T-helper 2 cell (primary cell): ENCODE measurements at regions not wholly inside any gene's neighbourhood (a gene's known extent, or its start where the extent isn't known, plus 50 kb on each side); places are given as distances from the start of the nearest gene placed in this dataset.
"Not testable (repeated sequence)": the region's sequence is repeated elsewhere in the genome, so short reads cannot be mapped to it uniquely, and the experiment has no call there.

Source experiments
- DNase-seq, 5 experiments: peaks; one replicate each; pipeline versions ENCODE4 v3.0.0 to v3.0.0-alpha.2; 2012 to 2022

DNA sequence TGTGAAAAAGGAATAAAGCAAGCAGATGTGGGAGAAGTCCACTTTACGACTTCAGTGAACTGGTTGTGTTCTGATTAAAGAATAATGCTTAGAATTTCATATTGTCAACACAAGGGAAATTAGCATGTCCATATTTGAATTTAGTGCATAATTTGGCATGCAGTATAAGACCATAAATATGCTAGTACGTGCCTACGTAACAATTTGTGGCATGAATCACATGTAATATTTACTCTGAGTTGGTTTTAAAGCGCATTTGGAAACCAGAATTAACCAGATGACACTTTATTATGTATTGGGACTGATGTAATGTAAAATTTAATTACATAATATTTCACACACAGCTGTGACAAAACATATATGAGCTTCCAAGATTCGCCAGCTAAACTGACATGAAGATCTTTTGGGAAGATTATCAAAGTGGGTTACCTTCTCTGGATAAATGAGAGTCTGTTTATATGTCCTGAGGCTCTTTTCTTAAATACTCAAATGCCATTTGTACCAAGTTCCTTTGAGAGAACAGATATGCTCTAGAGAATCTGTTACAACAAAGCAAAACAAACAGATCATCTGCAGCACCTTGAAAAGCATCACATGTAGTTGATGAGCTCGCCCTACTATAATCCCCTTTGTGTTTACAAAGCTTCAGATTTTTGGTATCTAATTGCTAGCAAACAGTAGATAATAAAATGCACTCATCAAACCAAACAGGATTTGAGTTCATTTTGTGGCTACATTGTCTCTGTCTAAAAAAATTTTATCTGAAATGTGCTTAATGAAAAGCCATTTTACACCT lies 1468.6 kb downstream of the CDH11 start:
- DNase-seq: no peak

DNA sequence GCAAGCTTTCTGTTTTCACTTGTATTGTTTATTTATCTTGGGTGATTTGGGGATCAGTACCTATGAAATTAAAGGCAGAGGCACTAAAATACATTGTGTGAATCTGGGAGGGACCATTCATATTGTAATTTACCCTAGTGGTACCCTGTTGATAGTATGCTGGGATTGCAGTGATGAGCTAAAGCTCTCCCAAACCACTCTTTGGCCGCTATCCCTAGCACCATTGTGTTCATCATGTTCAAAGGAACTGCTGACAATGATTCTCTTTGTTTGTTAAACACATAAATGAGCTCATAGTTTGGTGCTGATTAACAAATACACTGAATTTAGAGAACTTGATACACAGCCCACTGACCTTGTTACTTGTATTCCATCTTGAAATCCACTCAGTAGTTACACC lies 1469.8 kb downstream of the CDH11 start:
- no peak for DNase-seq

DNA sequence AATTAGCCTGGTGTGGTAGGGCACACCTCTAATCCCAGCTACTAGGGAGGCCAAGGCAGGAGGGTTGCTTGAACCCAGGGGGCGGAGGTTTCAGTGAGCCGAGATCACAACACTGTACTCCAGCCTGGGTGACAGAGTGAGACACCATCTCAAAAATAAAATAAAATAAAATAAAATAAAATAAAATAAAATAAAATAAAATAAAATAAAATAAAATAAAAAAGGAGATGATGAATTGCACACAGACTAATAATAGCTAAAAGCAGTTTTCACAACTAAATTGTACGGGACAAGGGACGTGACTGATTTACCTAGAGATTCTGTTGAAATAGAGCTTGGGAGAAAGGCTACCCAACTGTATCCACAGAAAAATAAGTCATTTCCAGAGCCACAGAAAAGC lies 1471.3 kb downstream of the CDH11 start:
- no peak for DNase-seq

DNA sequence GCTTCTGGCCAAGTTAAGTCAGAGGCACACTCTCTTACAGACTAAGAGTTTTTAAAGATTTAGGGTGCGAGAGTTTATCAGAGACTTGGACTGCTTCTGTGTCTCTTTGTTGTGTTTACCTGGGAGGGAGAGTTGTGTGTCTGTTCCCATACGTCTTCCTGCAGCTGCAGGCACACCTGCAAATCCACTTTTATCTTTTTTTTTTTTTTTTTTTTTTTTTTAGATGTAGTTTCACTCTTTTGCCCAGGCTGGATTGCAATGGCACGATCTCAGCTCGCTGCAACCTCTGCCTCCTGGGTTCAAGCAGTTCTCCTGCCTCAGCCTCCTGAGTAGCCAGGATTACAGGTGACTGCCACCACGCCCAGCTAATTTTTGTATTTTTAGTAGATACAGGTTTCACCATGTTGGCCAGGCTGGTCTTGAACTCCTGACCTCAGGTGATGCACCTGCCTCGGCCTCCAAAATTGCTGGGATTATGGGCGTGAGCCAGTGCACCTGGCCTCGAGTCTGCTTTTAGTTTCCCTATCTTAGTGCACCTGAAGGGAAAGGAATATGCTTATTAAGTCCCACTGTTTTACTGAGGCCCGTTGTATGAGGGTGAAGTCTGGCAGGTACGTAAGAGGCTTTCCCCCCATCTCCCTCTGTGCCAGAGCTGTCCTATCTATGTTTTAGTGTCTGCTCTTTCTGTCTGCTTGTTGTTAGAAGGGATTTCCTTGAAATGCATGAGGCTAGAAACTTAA lies 1488.0 kb downstream of the CDH11 start:
- not testable (repeated sequence) for DNase-seq

DNA sequence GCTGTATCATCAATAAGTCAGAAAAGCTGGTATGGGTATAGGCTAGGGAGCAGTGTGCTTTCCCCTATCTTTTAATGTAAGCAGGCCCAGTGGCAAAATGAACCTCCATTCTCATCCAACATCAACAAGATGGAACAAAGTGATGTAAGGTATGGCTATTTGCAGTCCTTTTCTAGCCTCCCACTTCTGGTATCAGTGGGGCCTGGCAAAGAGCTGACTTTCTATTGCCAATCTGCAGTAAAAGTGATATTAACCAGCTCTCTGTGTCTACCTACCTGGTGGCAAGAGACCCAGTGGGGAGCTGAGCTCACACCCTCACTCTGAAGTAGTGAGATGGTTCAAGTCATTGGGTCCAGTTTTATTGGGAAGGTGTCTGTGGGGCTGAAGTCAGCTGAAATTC lies 1492.6 kb downstream of the CDH11 start:
- no peak for DNase-seq

DNA sequence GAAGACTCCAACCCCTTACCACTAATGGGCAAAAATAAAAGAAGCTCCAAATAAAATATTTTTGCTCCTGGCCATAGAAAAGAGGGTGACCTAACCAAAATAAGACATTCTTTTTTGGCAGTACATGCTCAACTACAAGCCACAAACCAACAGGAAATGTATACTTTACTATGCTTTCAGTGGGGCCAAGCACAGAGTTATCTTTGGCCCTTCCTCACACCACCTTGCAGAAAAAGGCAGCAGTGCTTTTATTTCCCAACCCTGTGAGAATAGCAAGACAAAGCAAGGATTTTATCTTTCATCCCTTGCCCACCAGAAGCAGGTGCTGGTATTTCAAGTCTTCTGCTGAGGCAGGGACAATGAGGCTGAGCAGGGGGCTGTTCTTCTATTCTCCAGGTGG lies 1493.1 kb downstream of the CDH11 start:
- DNase-seq: no peak

DNA sequence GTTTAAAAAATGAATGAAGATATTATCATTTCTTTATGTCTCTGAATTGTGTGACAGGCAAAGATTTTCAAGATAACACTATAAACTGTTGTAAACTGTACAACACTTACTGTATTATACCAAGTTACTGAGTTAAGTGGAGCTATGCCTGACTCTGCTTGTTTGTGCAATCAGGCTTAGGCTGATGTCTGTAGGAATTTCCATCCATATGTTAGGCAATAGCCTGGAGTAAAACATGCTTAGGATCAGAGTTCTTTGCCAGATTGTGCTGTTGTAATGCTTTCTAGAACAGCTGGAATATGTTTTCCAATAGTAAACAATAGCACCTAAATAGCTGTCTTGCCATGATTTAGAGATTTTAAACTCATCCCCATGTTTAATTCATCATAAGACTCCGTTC lies 1496.7 kb downstream of the CDH11 start:
- DNase-seq: no peak

DNA sequence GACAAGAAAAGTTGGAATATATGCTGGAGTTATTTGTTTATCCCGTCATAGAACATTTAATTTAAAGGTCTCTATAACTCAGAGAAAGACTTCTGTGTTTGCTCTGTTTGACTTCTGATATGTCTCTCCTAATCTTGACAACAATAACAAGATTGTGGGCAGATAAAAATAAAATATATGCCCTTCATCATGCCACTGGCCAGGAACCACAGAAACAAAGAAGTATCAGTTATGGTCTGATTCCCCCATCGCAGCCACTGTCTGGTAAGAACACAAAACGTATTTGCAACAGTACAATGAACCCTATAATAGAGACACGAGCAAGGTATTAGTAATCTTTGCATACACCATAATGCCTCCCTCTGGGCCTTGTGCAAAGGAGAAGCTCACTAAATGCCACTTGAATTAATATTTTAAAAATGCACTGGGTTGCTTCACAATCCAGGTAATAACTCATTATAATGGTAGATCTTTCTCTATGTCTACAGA lies 1498.3 kb downstream of the CDH11 start:
- no peak for DNase-seq

DNA sequence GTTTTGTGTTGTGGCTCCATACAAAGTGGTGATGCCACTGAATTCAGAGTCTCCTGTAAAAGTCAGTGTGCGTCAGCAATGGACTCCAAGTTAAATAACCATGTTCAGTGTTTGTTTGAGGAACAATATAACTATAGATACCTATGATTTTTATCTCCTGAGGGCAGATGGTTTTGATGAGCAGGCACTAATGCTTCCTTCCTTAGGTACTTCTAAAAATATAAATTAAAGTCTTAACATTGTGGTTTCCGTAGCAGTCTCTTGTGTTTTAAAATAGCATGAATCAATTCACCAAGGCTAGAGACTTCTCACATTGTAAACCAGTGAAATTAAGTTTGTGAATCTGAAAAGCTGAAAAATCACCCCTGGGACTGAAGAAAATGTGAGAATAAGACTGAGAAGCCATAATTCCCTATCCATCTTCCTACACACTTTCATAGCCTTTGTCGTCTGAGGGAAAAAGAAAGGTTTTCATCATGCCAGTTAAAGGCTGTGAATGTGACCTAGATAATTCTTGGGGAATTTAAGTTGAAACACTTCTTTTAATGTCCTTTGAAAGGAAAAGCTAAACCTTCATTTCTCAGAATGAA lies 1502.9 kb downstream of the CDH11 start:
- no peak for DNase-seq

DNA sequence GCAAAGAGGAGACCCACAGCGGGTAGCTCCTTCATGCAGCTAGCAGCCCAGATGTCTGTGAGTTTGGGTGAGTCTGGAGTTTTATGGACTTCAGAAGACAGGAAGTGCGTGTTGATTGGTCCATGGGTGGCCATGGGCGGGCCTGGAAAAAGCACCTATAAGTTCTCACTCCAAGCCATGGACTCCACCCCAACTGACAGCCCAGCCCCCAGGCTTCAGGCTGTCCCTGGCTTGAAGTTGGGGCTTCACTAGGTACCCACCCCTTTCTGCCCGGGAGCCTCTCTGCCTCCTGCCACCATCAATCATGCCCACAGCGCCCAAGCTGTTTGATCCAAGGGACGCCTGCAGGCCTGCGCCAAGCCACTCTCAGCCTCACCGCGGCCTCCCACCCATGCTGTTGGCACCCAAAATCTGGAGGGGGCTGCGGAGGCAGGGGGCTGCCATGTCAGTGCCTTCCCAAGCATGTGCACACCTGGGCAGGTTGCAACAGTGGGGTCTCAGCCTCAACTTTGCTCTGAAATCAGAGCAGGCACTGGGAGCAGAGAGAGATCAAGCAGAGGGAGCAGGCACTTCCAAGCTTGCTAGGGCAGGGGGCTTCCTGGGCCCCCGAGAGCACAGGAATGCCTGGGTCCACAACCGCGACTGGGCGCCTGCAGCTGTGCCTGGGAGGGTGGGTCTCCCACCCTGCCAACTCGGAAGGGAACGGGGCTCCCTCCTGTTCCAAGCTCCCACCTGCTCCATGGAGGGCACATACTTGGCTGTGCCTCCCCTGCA lies 1503.7 kb downstream of the CDH11 start:
- DNase-seq: no peak

DNA sequence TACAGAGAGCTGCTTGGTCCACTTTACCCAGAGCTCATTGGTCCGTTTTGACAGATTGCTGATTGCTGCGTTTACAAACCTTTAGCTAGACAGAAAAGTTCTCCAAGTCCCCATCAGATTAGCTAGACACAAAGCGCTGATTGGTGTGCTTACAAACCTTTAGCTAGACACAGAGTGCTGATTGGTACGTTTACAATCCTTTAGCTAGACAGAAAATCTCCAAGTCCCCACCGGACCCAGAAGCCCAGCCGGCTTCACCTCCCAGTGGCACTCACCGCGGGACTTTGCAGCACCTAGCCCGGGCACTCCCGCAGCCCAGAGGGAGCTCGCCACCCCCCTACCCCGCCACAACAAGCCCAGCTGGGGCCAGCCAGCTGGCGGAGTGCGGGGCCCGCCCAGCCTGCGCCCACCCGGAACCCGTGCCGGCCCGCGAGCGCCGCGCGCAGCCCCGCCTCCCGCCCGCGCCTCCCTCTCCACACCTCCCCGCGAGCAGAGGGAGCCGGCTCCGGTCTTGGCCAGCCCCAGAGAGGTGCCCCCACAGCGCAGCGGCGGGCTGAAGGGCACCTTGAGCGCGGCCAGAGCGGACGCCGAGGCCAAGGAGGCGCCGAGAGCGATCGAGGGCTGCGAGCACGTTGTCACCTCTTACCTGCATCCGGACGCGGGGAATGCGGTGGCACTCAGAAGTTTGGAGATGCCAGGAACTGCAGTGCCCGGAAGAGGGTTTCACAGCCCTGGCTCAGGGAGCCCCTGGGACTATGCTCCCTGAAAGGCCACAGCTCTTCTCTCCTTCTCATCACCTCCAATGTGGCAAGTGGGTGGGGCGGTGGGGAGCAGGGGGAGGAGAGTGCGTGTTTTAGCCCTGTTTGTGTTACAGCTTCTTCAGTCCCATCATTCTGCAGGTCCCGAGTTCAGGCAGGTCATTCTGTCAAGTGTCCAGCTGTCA lies 1504.5 kb downstream of the CDH11 start:
- no peak for DNase-seq

DNA sequence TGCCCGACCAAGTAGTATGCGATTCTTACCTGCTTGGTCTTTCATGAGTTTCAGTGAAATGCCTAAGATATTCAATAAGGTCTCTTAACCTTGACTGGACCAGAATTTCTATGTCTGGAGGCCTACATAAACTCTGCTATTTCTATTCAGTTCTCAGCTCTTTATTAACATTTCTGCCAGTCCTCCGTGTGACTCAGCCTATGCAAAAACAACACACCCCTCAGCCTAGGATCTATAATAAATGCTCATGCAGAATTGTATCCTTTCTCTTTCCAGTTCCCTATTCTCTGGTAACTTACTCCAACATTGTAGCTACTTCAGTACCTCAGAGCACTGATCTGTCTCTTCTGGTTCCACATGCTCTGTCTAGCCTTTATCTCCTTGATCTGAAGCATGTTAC lies 1507.4 kb downstream of the CDH11 start:
- DNase-seq: no peak

DNA sequence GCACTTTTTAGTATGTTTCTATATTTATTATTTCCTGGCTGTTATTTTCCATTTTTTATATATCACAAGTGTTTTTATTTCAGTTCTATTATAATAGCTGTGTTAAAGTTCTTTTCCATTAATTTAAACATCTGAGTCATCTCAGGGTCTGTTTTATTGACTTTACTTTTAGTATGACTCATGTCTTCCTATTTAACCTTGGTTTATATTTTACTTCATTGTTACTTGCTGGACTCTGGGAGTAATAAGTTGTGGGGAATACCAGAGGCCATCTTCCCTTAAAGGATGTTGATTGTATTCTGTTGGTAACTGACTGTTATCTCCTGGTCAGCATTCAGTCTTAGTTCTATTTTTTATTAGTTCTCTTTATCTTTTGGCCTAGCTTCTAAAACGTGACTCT lies 1508.2 kb downstream of the CDH11 start:
- DNase-seq: no peak

DNA sequence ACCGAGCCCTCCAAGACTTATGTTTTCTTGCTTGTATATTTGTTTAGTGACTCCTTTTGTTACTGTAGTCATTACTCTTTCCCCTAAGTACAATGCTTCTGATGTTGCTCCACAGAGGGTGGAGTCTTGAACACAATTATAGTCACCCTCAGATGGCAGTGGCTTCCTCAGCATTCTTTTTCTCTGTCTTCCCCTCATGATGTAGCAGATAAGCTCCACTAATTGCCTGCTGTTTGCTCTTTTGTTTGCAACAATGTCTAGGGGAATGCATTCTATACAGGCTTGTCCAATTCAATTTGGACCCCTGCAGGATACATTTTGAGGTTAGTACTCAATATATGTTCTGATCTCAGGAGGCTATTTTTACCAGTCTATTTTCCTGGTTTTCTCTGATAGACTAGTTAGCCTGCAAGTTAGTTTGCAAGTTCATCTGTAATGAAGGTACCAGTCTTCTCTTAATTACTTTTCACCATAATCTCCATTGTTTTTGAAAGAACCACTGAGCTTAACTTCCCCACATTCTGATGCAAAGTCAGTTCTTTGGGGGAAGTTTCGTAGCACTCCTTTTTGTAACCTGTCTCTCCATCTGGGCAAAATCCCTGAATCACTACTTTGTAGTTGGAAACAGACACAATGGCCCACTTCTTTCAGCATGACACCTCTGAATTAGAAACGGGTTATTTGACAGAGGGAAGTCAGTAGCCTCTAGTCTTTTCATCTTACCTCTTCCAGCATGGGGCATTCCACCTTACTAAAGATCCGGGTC lies 1509.2 kb downstream of the CDH11 start:
- DNase-seq: no peak

DNA sequence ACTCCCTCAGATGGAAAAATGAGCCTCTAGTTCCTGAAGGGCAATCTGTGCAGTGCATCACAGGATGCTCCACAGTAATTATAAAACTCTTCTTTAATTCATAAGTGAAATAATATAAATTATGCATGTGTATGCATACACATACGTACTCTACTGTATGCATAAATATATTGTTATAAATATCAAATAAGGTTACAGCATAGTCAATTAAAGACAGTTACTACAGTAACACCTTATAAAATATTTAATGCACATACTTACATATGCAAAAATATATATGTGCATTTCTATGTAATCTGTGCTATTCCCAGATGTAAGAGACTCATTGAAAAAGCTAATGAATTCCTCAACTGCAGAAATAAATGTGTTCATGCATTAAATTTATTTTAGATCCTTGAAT lies 1515.1 kb downstream of the CDH11 start:
- no peak for DNase-seq

DNA sequence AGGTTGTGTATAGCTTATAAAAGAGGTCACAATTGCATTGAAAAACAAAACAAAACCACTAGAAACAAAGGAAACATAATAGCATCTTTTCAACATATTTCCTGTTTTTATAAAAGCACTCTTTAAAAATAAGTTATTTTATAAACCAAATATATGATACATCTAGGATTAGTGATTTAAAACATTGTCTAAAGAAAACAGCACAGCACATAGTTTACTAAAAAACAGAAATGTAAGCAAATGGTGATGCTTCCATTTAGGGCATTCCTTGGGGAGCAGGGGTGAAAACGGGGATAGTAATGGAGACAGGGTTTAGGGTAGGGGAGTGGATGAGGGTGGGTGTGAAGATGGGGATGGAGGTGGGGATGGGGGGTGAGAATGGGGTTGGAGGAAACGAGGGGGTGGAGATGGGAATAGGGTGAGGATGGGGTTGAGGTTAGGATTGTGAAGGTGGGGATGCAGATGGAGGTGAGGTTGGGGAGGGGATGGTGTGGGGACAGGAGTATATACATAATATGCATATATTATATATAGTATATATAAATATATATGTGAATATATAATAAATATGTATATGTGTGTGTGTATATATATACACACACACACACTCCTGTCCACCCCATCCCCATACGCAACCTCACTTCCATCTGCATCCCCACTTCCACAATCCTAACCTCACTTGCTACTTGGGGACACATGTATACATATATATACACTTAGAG lies 1519.5 kb downstream of the CDH11 start:
- DNase-seq: no peak

DNA sequence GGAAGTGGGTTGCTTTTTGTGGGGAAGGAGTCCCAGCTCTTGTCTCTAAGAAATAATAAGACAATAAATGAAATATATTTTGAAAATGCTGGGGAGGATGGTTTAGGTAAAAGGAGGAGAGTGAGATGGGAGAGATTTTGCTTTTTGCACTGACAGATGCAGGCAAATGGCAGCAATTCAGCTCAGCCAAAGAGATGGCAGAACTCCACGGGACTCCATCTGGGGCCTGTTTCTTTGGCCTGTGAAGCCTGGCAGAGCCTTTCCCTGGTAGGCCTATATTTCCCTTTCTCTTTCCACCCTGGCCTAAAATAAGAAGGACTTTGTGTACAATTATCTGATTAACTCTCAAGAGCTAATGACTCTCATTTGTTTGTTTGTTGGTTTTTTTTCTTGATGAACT lies 1525.1 kb downstream of the CDH11 start:
- DNase-seq: no peak

DNA sequence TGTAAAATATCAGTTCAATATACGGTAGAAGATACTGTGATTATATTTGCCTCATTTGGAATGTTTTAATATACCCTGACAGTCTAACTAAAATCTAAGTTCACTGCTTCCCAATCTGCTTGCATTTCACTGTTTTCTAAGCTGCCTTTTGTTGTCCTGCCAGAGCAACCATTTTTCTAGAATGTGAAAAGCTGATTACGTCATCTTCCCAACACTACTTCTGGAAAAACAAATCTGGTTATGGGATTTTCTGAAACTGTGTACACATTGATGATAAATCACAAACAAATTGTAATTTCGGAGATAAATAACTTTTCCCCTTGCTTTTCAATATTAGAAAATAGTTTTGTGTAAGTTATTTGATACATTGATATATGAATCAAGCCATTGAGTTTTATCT lies 1529.0 kb downstream of the CDH11 start:
- DNase-seq: no peak

DNA sequence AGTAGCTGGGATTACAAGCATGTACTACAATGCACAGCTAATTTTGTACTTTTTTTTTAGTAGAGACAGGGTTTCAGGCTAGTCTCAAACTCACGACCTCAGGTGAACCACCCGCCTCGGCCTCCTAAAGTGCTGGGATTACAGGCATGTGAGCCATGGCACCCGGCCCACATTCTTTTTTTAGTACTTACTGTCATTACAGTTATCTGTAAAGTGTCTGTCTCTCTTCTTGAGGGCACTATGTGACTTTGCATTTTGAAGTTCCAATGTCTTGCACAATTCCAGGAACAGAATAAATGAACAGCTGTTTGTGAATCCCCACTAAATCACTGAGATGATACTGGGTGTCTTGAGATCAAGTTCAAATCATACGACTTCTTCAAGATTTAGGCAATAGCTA lies 1540.3 kb downstream of the CDH11 start:
- no peak for DNase-seq

DNA sequence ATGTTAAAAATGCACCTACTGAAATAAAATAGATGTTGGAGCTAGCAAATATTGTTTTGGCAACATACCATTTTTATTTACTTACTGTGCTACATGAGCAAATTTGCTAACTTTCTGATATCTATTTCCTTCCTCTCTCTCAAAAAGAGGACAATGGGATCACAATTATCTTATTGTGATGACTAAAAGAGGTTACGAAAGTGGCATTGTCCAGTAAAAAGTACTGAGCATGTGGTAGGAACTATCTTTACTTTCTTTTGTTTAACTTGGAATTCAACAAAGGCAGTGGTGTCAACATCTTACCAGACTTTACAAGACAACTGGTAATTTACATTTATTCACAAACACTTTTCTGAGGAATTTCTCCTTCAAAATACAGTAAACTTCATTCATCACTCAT lies 1542.6 kb upstream of the CDH8 start:
- DNase-seq: no peak
